Stomach (tissue), 8 donors: ENCODE measurements at regions not wholly inside any gene's neighbourhood (a gene's known extent, or its start where the extent isn't known, plus 50 kb on each side); places are given as distances from the start of the nearest gene placed in this dataset.

ENCODE experiments used
- DNase-seq, 2 donors: peaks; one replicate each; pipeline versions ENCODE4 v3.0.0 to v3.0.0-alpha.2; 2013 to 2019
- H3K27ac ChIP-seq, 5 donors: fragments of 200-600 bp in 4 of 5; sonication (generic) in 4 of 5; one replicate each; pipeline ENCODE4 v1.5.1; 2013 to 2019; ENCODE audit warnings: mild to moderate bottlenecking in 1 of 5, moderate library complexity in 1 of 5
- H3K27me3 ChIP-seq, 3 donors: fragments of 200-600 bp; sonication (generic); one replicate each; pipeline ENCODE4 v1.5.1; 2017 to 2019; ENCODE audit warnings: mixed run types in 1 of 3
- H3K36me3 ChIP-seq, 4 donors: fragments of 200-600 bp; sonication (generic); 1 replicate in 3 of 4; 2 replicates in 1 of 4; pipeline ENCODE4 v1.5.1; 2016 to 2019
- H3K4me1 ChIP-seq, 4 donors: fragments of 200-600 bp; sonication (generic); one replicate each; pipeline ENCODE4 v1.5.1; 2016 to 2019
- H3K4me3 ChIP-seq, 4 donors: fragments of 200-600 bp; sonication (generic) in 3 of 4; one replicate each; pipeline ENCODE4 v1.5.1; 2016 to 2019; ENCODE audit warnings: mild to moderate bottlenecking in 1 of 4
- H3K9me3 ChIP-seq, 4 donors: fragments of 200-600 bp; sonication (generic); one replicate each; pipeline ENCODE4 v1.5.1; 2016 to 2019
- EP300 ChIP-seq: sonication (generic); formaldehyde crosslinking; IDR thresholded peaks from one replicate; pipeline ENCODE4 v1.6.1; 2017; ENCODE audit warnings: antibody characterized with exemption
- POLR2A ChIP-seq, 4 donors: fragments of 450-650 bp; IDR thresholded peaks; one replicate each; pipeline ENCODE4 v1.6.1; 2016; ENCODE audit warnings: antibody characterized with exemption in 4 of 4, control low read depth in 2 of 4, mild to moderate bottlenecking in 1 of 4, moderate library complexity in 1 of 4
- POLR2AphosphoS5 ChIP-seq, 3 donors: sonication (generic); formaldehyde crosslinking; IDR thresholded peaks; one replicate each; pipeline ENCODE4 v1.6.1; 2016; ENCODE audit warnings: antibody characterized with exemption in 3 of 3
- WGBS, 5 donors: extraction: QIAGEN DNeasy Blood & Tissue Kit in 3 of 5; methylation state at CpG; one replicate each; pipeline versions ENCODE4 v1.1.5 to v1.1.7; 2013 to 2018; 5-methylcytosine and 5-hydroxymethylcytosine counted together
- intact Hi-C: fragments of 100-400 bp; cut with DNase I; formaldehyde crosslinking; loops from one replicate; pipeline ENCODE4 v1.15.1; 2023; ENCODE audit warnings: low total_unique reads
- TF ChIP-seq, protein P1 (sequence below), 7 experiments: fragments of 450-650 bp in 4 of 7; fragments of 200-600 bp in 3 of 7; sonication (generic) in 3 of 7; IDR thresholded peaks; one replicate each; pipeline ENCODE4 v1.5.1; 2016 to 2019; ENCODE audit warnings: antibody characterized with exemption in 7 of 7, control low read depth in 2 of 7, mild to moderate bottlenecking in 1 of 7
- donor health status: healthy with polysubstance abuse.
- donor health status: Bipolar disorder and iron deficiency.
- donor health status: healthy.

DNA sequence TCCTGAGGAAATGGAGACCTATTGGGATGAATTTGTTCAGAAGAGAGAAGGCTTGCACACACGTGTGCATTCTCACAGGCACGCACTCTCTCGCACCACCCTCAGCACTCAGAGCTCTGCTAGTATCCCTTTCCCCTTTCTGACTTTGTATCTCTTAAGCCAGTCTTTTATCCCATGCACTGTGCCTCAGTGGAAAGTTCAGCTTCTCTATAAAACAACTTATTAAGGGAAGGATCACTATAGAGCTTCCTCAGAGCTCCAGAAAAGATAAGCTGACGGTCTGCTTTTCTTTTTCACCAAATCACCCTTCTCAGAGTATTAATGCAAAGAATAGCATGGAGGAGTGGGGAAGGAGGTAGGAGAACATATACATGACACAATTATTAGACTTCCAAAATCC is 207.8 kb downstream of the ENC1 start:
- Histone ChIP-seq H3K9me3 (no peaks in the 10 kb centered on the region), H3K27me3 (no peaks in the 10 kb centered on the region), H3K4me1 (peaks cover 0 to 24% (median 7%) of the 10 kb centered on the region in 4 donors), H3K4me3 (no peak overlapping the region), H3K27ac (no peak overlapping the region), H3K36me3 (no peaks in the 10 kb centered on the region)
- WGBS, 5 donors: 83 to 90% (median 85%) methylated on average over 4 of the region's 4 CpGs
- TF ChIP-seq POLR2A (IDR thresholded peaks at IDR 0.05) (no peak), POLR2AphosphoS5 (IDR thresholded peaks at IDR 0.05) (no peak), EP300 (no peak)
- TF ChIP-seq, protein P1, sequence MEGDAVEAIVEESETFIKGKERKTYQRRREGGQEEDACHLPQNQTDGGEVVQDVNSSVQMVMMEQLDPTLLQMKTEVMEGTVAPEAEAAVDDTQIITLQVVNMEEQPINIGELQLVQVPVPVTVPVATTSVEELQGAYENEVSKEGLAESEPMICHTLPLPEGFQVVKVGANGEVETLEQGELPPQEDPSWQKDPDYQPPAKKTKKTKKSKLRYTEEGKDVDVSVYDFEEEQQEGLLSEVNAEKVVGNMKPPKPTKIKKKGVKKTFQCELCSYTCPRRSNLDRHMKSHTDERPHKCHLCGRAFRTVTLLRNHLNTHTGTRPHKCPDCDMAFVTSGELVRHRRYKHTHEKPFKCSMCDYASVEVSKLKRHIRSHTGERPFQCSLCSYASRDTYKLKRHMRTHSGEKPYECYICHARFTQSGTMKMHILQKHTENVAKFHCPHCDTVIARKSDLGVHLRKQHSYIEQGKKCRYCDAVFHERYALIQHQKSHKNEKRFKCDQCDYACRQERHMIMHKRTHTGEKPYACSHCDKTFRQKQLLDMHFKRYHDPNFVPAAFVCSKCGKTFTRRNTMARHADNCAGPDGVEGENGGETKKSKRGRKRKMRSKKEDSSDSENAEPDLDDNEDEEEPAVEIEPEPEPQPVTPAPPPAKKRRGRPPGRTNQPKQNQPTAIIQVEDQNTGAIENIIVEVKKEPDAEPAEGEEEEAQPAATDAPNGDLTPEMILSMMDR (IDR thresholded peaks at IDR 0.05): no peak
- intact Hi-C loops: no loop called here
- no peak for DNase-seq

DNA sequence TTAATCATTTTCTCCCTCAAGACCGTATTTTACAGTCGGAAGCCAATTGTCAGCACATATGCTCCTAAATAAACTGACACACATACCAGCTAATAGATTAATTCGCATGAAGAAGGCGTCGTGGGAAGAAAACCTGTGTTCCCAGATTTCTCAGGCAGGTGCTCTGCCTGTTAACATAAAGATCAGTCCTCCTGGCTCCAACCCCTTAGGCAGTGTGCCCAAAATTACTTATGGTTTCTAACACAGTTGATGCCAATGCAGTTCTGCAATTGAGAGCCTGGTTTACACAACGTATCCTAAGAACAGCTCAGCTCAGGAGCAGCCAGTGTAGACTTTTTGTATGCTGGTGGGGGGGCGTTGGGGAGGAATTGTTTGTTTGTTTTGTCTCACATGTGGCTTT is 208.3 kb downstream of the ENC1 start:
- TF ChIP-seq POLR2A (IDR thresholded peaks at IDR 0.05) (no peak), POLR2AphosphoS5 (IDR thresholded peaks at IDR 0.05) (no peak), EP300 (no peak)
- TF ChIP-seq, protein P1 (IDR thresholded peaks at IDR 0.05): no peak
- no peaks in the 10 kb centered on the region for H3K36me3 ChIP-seq
- intact Hi-C loops: no loop called here
- 21 to 27% (median 23%) methylated on average over 7 of the region's 7 CpGs for WGBS, 5 donors
- no peaks in the 10 kb centered on the region for H3K9me3 ChIP-seq
- H3K27ac ChIP-seq: no peak overlapping the region
- no peak overlapping the region for H3K4me3 ChIP-seq
- H3K27me3 ChIP-seq: no peaks in the 10 kb centered on the region
- peaks cover 0 to 24% (median 7%) of the 10 kb centered on the region in 4 donors for H3K4me1 ChIP-seq
- peak; percentile 51 to 59 for DNase-seq

DNA sequence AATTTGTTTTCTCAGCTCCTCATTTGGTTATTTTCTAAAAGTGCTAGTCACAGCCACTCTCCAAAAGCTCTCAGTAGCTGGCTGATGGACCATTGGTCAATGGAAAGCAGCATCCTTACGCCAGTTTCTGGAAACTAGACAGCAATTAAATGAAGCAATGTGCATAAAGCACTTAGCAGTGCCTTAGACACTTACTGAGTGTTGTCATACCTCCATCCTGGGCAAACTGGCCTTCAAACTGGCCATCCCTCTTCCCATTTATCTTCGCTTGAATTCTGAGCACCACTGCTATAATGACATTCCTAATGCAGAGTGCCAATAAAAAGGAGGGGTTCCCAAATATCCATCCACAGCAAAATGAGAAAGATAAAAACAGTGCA is 209.2 kb downstream of the ENC1 start:
- no peaks in the 10 kb centered on the region for H3K9me3 ChIP-seq
- intact Hi-C loops: no loop called here
- 92 to 96% (median 94%) methylated on average over 2 of the region's 2 CpGs for WGBS, 5 donors
- no peak overlapping the region for H3K27ac ChIP-seq
- H3K4me1 ChIP-seq: peaks cover 0 to 24% (median 7%) of the 10 kb centered on the region in 4 donors
- DNase-seq: no peak
- TF ChIP-seq, protein P1 (IDR thresholded peaks at IDR 0.05): no peak
- no peak for TF ChIP-seq POLR2AphosphoS5 (IDR thresholded peaks at IDR 0.05)
- TF ChIP-seq POLR2A (IDR thresholded peaks at IDR 0.05): no peak
- no peak for TF ChIP-seq EP300
- H3K36me3 ChIP-seq: no peaks in the 10 kb centered on the region
- H3K27me3 ChIP-seq: no peaks in the 10 kb centered on the region
- no peak overlapping the region for H3K4me3 ChIP-seq

DNA sequence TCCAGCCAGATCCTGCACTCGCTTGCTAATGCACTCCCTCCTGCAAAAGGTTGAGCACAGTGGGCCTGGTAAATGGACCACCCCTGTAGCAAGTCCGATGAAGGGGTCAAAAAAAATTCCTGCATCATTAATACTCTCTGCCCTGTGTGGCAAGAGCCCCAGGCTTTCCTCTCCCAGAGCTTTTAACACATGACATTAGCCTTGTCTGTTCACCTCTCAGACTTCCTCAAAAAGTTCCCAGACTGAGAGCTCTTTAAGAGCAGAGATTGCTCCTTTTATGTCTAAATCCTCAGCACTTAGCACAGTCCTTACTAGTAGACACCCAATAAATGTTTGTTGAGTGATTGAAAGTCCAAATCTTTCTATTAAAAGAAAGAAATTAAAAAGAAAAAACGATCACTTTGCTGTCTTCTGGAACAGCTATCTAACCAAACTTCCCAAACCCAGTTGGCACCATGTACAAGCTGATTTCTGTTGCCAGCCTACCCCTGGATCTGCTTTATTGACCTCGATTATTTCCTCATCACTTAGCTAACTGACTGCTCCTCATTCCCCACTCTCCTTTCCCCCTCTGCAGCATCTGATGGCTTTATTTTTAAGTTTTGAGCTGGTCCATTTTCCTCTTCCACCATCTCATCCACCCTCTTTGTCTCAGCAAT is 209.8 kb downstream of the ENC1 start:
- Histone ChIP-seq H3K4me3 (no peak overlapping the region), H3K9me3 (no peaks in the 10 kb centered on the region), H3K27ac (no peak overlapping the region), H3K4me1 (peaks cover 0 to 24% (median 7%) of the 10 kb centered on the region in 4 donors), H3K27me3 (no peaks in the 10 kb centered on the region), H3K36me3 (no peaks in the 10 kb centered on the region)
- 77 to 88% (median 86%) methylated on average over 4 of the region's 4 CpGs for WGBS, 5 donors
- TF ChIP-seq, protein P1 (IDR thresholded peaks at IDR 0.05): no peak
- intact Hi-C loops: no loop called here
- no peak for DNase-seq
